ENCODE measurements at regions not wholly inside any gene's neighbourhood (a gene's known extent, or its start where the extent isn't known, plus 50 kb on each side); places are given as distances from the start of the nearest gene placed in this dataset.

GRCh38 chr5:99445805-99446204, 517.0 kb upstream of the CHD1 start:
- H4K20me1 ChIP-seq (ENCODE audit: insufficient read depth, low read length), result no peaks in the 10 kb centered on the region
- ChIA-PET CTCF (ENCODE audit: unreplicated experiment) (no interaction called here), POLR2A (interaction anchor here (0.6 to 0.7 kb wide), 2 partner anchors 144 to 276 kb away, joined by 3 read pairs; no protein-coding TSS in a partner anchor)
- TF ChIP-seq EZH2phosphoT487 (IDR thresholded peaks at IDR 0.05; ENCODE audit: borderline replicate concordance, low read depth, low read length) (no peak), CTCF (conservative IDR thresholded peaks at IDR 0.05; ENCODE audit: low read length) (no peak)
- no peaks in the 10 kb centered on the region for H3K79me2 ChIP-seq (ENCODE audit: insufficient read depth, low read depth, low read length)
- intact Hi-C loops (cut with micrococcal nuclease; ENCODE audit: unreplicated experiment), result no loop called here
- H2AFZ ChIP-seq (ENCODE audit: low read length), result no peak overlapping the region
- no TSS peak for BruUV-seq (replicated peaks)
- H3K36me3 ChIP-seq (ENCODE audit: insufficient read depth, low read length), result no peaks in the 10 kb centered on the region
- no peaks in the 10 kb centered on the region for H3K9me2 ChIP-seq (ENCODE audit: insufficient read depth, low read length)
- H3K4me3 ChIP-seq (ENCODE audit: low read depth, low read length, poor library complexity, severe bottlenecking), result no peak overlapping the region
- H3K27ac ChIP-seq (ENCODE audit: low read depth, low read length, poor library complexity, severe bottlenecking), result no peak overlapping the region
- H3K9me3 ChIP-seq (ENCODE audit: low read length), result no peaks in the 10 kb centered on the region
- DNase-seq (ENCODE audit: low spot score), result no peak
- H3K4me1 ChIP-seq (ENCODE audit: insufficient read depth, low read length, poor library complexity, severe bottlenecking), result no peaks in the 10 kb centered on the region
- no peak overlapping the region for H3K4me2 ChIP-seq (ENCODE audit: low read length)

GRCh38 chr5:99441235-99441634, 512.4 kb upstream of the CHD1 start:
- no peaks in the 10 kb centered on the region for H4K20me1 ChIP-seq (ENCODE audit: insufficient read depth, low read length)
- H3K4me3 ChIP-seq (ENCODE audit: low read depth, low read length, poor library complexity, severe bottlenecking), result no peak overlapping the region
- TF ChIP-seq CTCF (conservative IDR thresholded peaks at IDR 0.05; ENCODE audit: low read length) (no peak), EZH2phosphoT487 (IDR thresholded peaks at IDR 0.05; ENCODE audit: borderline replicate concordance, low read depth, low read length) (no peak)
- H3K27ac ChIP-seq (ENCODE audit: low read depth, low read length, poor library complexity, severe bottlenecking), result no peak overlapping the region
- no peaks in the 10 kb centered on the region for H3K9me3 ChIP-seq (ENCODE audit: low read length)
- POLR2A ChIA-PET, result no interaction called here
- H3K9me2 ChIP-seq (ENCODE audit: insufficient read depth, low read length), result no peaks in the 10 kb centered on the region
- no peak overlapping the region for H3K4me2 ChIP-seq (ENCODE audit: low read length)
- no peaks in the 10 kb centered on the region for H3K79me2 ChIP-seq (ENCODE audit: insufficient read depth, low read depth, low read length)
- DNase-seq (ENCODE audit: low spot score), result no peak
- H3K36me3 ChIP-seq (ENCODE audit: insufficient read depth, low read length), result no peaks in the 10 kb centered on the region
- BruUV-seq (replicated peaks), result no TSS peak
- H2AFZ ChIP-seq (ENCODE audit: low read length), result no peak overlapping the region
- intact Hi-C loops (cut with micrococcal nuclease; ENCODE audit: unreplicated experiment), result no loop called here
- CTCF ChIA-PET (ENCODE audit: unreplicated experiment), result no interaction called here
- H3K4me1 ChIP-seq (ENCODE audit: insufficient read depth, low read length, poor library complexity, severe bottlenecking), result no peaks in the 10 kb centered on the region

GRCh38 chr5:99438619-99439018, 509.8 kb upstream of the CHD1 start:
- ChIA-PET CTCF (ENCODE audit: unreplicated experiment) (no interaction called here), POLR2A (no interaction called here)
- Histone ChIP-seq H3K27ac (ENCODE audit: low read depth, low read length, poor library complexity, severe bottlenecking) (no peak overlapping the region), H3K9me2 (ENCODE audit: insufficient read depth, low read length) (no peaks in the 10 kb centered on the region), H3K4me1 (ENCODE audit: insufficient read depth, low read length, poor library complexity, severe bottlenecking) (no peaks in the 10 kb centered on the region), H4K20me1 (ENCODE audit: insufficient read depth, low read length) (no peaks in the 10 kb centered on the region), H2AFZ (ENCODE audit: low read length) (no peak overlapping the region), H3K4me3 (ENCODE audit: low read depth, low read length, poor library complexity, severe bottlenecking) (no peak overlapping the region), H3K4me2 (ENCODE audit: low read length) (no peak overlapping the region), H3K79me2 (ENCODE audit: insufficient read depth, low read depth, low read length) (no peaks in the 10 kb centered on the region), H3K36me3 (ENCODE audit: insufficient read depth, low read length) (no peaks in the 10 kb centered on the region), H3K9me3 (ENCODE audit: low read length) (no peaks in the 10 kb centered on the region)
- no peak for DNase-seq (ENCODE audit: low spot score)
- intact Hi-C loops (cut with micrococcal nuclease; ENCODE audit: unreplicated experiment), result no loop called here
- BruUV-seq (replicated peaks), result no TSS peak
- TF ChIP-seq CTCF (conservative IDR thresholded peaks at IDR 0.05; ENCODE audit: low read length), result no peak
- TF ChIP-seq EZH2phosphoT487 (IDR thresholded peaks at IDR 0.05; ENCODE audit: borderline replicate concordance, low read depth, low read length), result no peak
